TTC549 (cell line): ENCODE measurements at regions not wholly inside any gene's neighbourhood (a gene's known extent, or its start where the extent isn't known, plus 50 kb on each side); places are given as distances from the start of the nearest gene placed in this dataset.
"Not testable (repeated sequence)": the region's sequence is repeated elsewhere in the genome, so short reads cannot be mapped to it uniquely, and the experiment has no call there.

ENCODE experiments used
- FAIRE-seq: peaks from 2 replicates; lab custom pipeline; 2012; peaks lifted over from hg19 to GRCh38; lab: Jason Lieb, UNC

- no peak for FAIRE-seq
These were observed 247.7 kb upstream of the RFX3 start for GRCh38 chr9:3773362-3774060.

- no peak for FAIRE-seq
These were observed 243.8 kb upstream of the RFX3 start for GRCh38 chr9:3769646-3770045.

- FAIRE-seq: no peak
These were observed 243.1 kb upstream of the RFX3 start for GRCh38 chr9:3768712-3769457.

- no peak for FAIRE-seq
These were observed 242.5 kb upstream of the RFX3 start for GRCh38 chr9:3768286-3768685.

GRCh38 chr9:3762076-3762475 is 236.3 kb upstream of the RFX3 start:
- no peak for FAIRE-seq

- FAIRE-seq: no peak
These were observed 234.2 kb upstream of the RFX3 start for GRCh38 chr9:3760031-3760430.

- no peak for FAIRE-seq
These were observed 233.2 kb upstream of the RFX3 start for GRCh38 chr9:3758816-3759576.

GRCh38 chr9:3756071-3756470 is 230.3 kb upstream of the RFX3 start:
- no peak for FAIRE-seq

- FAIRE-seq: no peak
These were observed 225.4 kb upstream of the RFX3 start for GRCh38 chr9:3751125-3751758.

GRCh38 chr9:3750321-3750720 is 224.5 kb upstream of the RFX3 start:
- FAIRE-seq: no peak

- FAIRE-seq: no peak
These were observed 220.8 kb upstream of the RFX3 start for GRCh38 chr9:3746296-3747275.

- no peak for FAIRE-seq
These were observed 218.2 kb upstream of the RFX3 start for GRCh38 chr9:3743901-3744413.

- FAIRE-seq: no peak
These were observed 216.8 kb upstream of the RFX3 start for GRCh38 chr9:3742586-3742985.

GRCh38 chr9:3741729-3742128 is 215.9 kb upstream of the RFX3 start:
- no peak for FAIRE-seq

GRCh38 chr9:3740690-3741419 is 215.1 kb upstream of the RFX3 start:
- FAIRE-seq: no peak

- FAIRE-seq: no peak
These were observed 210.4 kb upstream of the RFX3 start for GRCh38 chr9:3736161-3736560.

- no peak for FAIRE-seq
These were observed 209.4 kb upstream of the RFX3 start for GRCh38 chr9:3735251-3735650.

- not testable (repeated sequence) for FAIRE-seq
These were observed 207.9 kb upstream of the RFX3 start for GRCh38 chr9:3733527-3734262.

- no peak for FAIRE-seq
These were observed 207.2 kb upstream of the RFX3 start for GRCh38 chr9:3733039-3733408.
